Fibroblast of lung (primary cell): ENCODE measurements at regions not wholly inside any gene's neighbourhood (a gene's known extent, or its start where the extent isn't known, plus 50 kb on each side); places are given as distances from the start of the nearest gene placed in this dataset.
A peak's percentile ranks its signal among the peaks of the same experiment; 100 is the strongest.

Experiments used
- DNase-seq, 2 donors: peaks; one replicate each; pipeline versions ENCODE4 v3.0.0 to v3.0.0-alpha.2; 2010; ENCODE audit warnings: low read depth in 2 of 2
- H2AFZ ChIP-seq: 2 replicates; pipeline ENCODE4 v1.5.1; 2012; ENCODE audit warnings: low read length, control low read depth, inconsistent platforms
- H3K27ac ChIP-seq: 2 replicates; pipeline ENCODE4 v1.5.1; 2011; ENCODE audit warnings: low read length, control low read depth; ENCODE audit not compliant: insufficient read depth
- H3K27me3 ChIP-seq: 2 replicates; pipeline ENCODE4 v1.5.1; 2011; ENCODE audit warnings: mild to moderate bottlenecking, low read length; ENCODE audit not compliant: control insufficient read depth, insufficient read depth
- H3K36me3 ChIP-seq: 2 replicates; pipeline ENCODE4 v1.5.1; 2011; ENCODE audit warnings: low read length; ENCODE audit not compliant: control insufficient read depth, insufficient read depth
- H3K4me1 ChIP-seq: 2 replicates; pipeline ENCODE4 v1.5.1; 2011; ENCODE audit warnings: low read length; ENCODE audit not compliant: control insufficient read depth, insufficient read depth; ENCODE audit errors: extremely low read depth
- H3K4me2 ChIP-seq: 2 replicates; pipeline ENCODE4 v1.5.1; 2011; ENCODE audit warnings: low read length, control low read depth; ENCODE audit not compliant: insufficient read depth; ENCODE audit errors: extremely low read depth
- H3K4me3 ChIP-seq, 4 experiments: fragments of 200-600 bp in 1 of 4; sonication (generic) in 1 of 4; replicated peaks in 1 of 4; 2 replicates each; pipeline ENCODE4 v1.5.1; 2011 to 2016; ENCODE audit warnings: low read length in 4 of 4, low read depth in 3 of 4, mild to moderate bottlenecking in 3 of 4, control low read depth in 2 of 4, inconsistent platforms in 1 of 4, mixed read lengths in 1 of 4; ENCODE audit not compliant: insufficient read depth in 1 of 4; ENCODE audit errors: control extremely low read depth in 1 of 4
- H3K79me2 ChIP-seq: 2 replicates; pipeline ENCODE4 v1.5.1; 2012; ENCODE audit warnings: mild to moderate bottlenecking, low read length, inconsistent platforms; ENCODE audit not compliant: control insufficient read depth, insufficient read depth
- H3K9ac ChIP-seq: 2 replicates; pipeline ENCODE4 v1.5.1; 2011; ENCODE audit warnings: mild to moderate bottlenecking, low read length, control low read depth; ENCODE audit not compliant: insufficient read depth
- H3K9me3 ChIP-seq: 2 replicates; pipeline ENCODE4 v1.5.1; 2012; ENCODE audit warnings: low read depth, low read length; ENCODE audit not compliant: control insufficient read depth, insufficient read depth
- H4K20me1 ChIP-seq: 2 replicates; pipeline ENCODE4 v1.5.1; 2011; ENCODE audit warnings: low read length; ENCODE audit not compliant: control insufficient read depth, insufficient read depth; ENCODE audit errors: extremely low read depth
- CTCF ChIP-seq, 2 donors: IDR thresholded peaks in 1 of 2; conservative IDR thresholded peaks in 1 of 2; 1 replicate in 1 of 2; 2 replicates in 1 of 2; pipeline ENCODE4 v1.5.1; 2011 to 2012; ENCODE audit warnings: low read length in 2 of 2, control low read depth in 1 of 2, inconsistent platforms in 1 of 2, low read depth in 1 of 2, mild to moderate bottlenecking in 1 of 2
- EZH2 ChIP-seq: IDR thresholded peaks from 2 replicates; pipeline ENCODE4 v1.5.1; 2012; ENCODE audit warnings: low read length, control low read depth, mild to moderate bottlenecking; ENCODE audit errors: missing control alignments

- no peak overlapping the region for H3K4me2 ChIP-seq
- no peak overlapping the region for H3K9ac ChIP-seq
- H3K79me2 ChIP-seq, result no peaks in the 10 kb centered on the region
- H4K20me1 ChIP-seq, result no peaks in the 10 kb centered on the region
- no peaks in the 10 kb centered on the region for H3K36me3 ChIP-seq
- no peak overlapping the region for H3K4me3 ChIP-seq
- no peaks in the 10 kb centered on the region for H3K4me1 ChIP-seq
- no peaks in the 10 kb centered on the region for H3K9me3 ChIP-seq
- no peaks in the 10 kb centered on the region for H3K27me3 ChIP-seq
- H3K27ac ChIP-seq, result no peak overlapping the region
- H2AFZ ChIP-seq, result no peak overlapping the region
- no peak for TF ChIP-seq EZH2
- TF ChIP-seq CTCF (conservative IDR thresholded peaks at IDR 0.05 in 1 of 2, IDR thresholded peaks at IDR 0.05 in 1 of 2; ENCODE audit: low read depth in 1 of 2, low read length in 2 of 2), result no peak
- no peak for DNase-seq
Observed at GRCh38 chrX:42140320-42140719, 217.0 kb upstream of the CASK start.

GRCh38 chrX:42135583-42136228 is 212.4 kb upstream of the CASK start:
- no peak overlapping the region for H3K27ac ChIP-seq
- H3K36me3 ChIP-seq, result no peaks in the 10 kb centered on the region
- no peaks in the 10 kb centered on the region for H3K9me3 ChIP-seq
- no peak overlapping the region for H3K9ac ChIP-seq
- H3K27me3 ChIP-seq, result no peaks in the 10 kb centered on the region
- TF ChIP-seq EZH2 (no peak), CTCF (conservative IDR thresholded peaks at IDR 0.05 in 1 of 2, IDR thresholded peaks at IDR 0.05 in 1 of 2; ENCODE audit: low read depth in 1 of 2, low read length in 2 of 2) (no peak)
- no peak overlapping the region for H3K4me2 ChIP-seq
- DNase-seq, result no peak
- no peaks in the 10 kb centered on the region for H3K4me1 ChIP-seq
- no peak overlapping the region for H3K4me3 ChIP-seq
- no peaks in the 10 kb centered on the region for H3K79me2 ChIP-seq
- no peaks in the 10 kb centered on the region for H4K20me1 ChIP-seq
- H2AFZ ChIP-seq, result no peak overlapping the region

GRCh38 chrX:42131856-42132255 is 208.5 kb upstream of the CASK start:
- no peaks in the 10 kb centered on the region for H3K4me1 ChIP-seq
- H3K4me2 ChIP-seq, result no peak overlapping the region
- no peak overlapping the region for H2AFZ ChIP-seq
- peak in 1 of 2 donors; percentile 45 for DNase-seq
- no peak overlapping the region for H3K27ac ChIP-seq
- no peak overlapping the region for H3K4me3 ChIP-seq
- H3K79me2 ChIP-seq, result no peaks in the 10 kb centered on the region
- TF ChIP-seq CTCF (conservative IDR thresholded peaks at IDR 0.05 in 1 of 2, IDR thresholded peaks at IDR 0.05 in 1 of 2; ENCODE audit: low read depth in 1 of 2, low read length in 2 of 2) (no peak), EZH2 (no peak)
- H4K20me1 ChIP-seq, result no peaks in the 10 kb centered on the region
- H3K27me3 ChIP-seq, result no peaks in the 10 kb centered on the region
- H3K9me3 ChIP-seq, result no peaks in the 10 kb centered on the region
- H3K36me3 ChIP-seq, result no peaks in the 10 kb centered on the region
- H3K9ac ChIP-seq, result no peak overlapping the region
